ENCODE measurements at regions not wholly inside any gene's neighbourhood (a gene's known extent, or its start where the extent isn't known, plus 50 kb on each side); places are given as distances from the start of the nearest gene placed in this dataset.
A peak's percentile ranks its signal among the peaks of the same experiment; 100 is the strongest.

DNA sequence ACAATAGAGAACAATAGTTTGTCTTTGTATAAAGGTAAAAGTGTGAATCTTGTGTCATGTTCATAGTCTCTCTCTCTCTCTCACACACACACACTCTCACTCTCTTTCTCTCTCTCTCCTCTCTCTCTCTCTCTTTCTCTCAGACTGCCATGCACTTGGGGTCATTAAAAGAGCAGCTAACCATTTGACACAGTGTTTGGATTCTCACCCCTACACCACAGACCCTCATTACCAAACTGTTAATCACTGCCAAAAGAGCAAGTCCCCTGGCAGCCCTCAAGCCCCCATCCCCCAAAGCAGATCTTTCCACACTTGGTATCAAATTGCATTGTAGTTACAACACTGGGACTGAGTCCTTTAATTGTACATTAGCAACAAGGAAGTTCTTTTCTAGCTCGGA, 305.8 kb upstream of the RSPO3 start:
- WGBS: 29% methylated on average over 1 of the region's 1 CpG
- no peaks in the 10 kb centered on the region for H3K4me1 ChIP-seq (ENCODE audit: control insufficient read depth, insufficient read depth, low read length)

DNA sequence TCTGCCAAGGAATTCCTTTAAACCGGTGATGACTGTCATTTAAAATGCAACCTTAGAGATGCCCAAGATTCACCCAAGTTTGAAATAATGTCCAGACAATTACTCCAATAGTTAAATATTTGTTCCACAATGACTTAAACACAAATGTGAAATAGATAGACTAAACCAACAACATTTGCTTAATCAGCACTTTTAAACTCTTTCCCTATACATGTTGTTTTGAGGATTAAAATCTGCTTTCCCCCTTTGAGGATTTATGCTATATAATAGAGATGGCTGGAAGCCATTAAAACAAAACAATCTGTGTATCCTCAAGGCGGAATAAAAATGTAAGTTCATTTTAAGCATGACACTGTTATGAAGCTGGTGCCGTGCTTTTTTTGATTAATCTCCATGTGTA, 297.8 kb upstream of the RSPO3 start:
- no peak for ATAC-seq
- no peaks in the 10 kb centered on the region for H3K27me3 ChIP-seq (ENCODE audit: control insufficient read depth, insufficient read depth)
- H3K4me3 ChIP-seq (ENCODE audit: low read length): no peak overlapping the region
- H3K27ac ChIP-seq (ENCODE audit: low read length): no peak overlapping the region
- no peaks in the 10 kb centered on the region for H3K4me1 ChIP-seq (ENCODE audit: control insufficient read depth, insufficient read depth, low read length)
- H3K9me3 ChIP-seq (ENCODE audit: control insufficient read depth, low read length): no peaks in the 10 kb centered on the region
- DNase-seq: no peak
- WGBS: 91% methylated on average over 3 of the region's 3 CpGs
- intact Hi-C loops (cut with DNase I): no loop called here

More for the DNA sequence above, 305.8 kb upstream of the RSPO3 start:
- peak in 1 of 2 donors; percentile 43 for ATAC-seq
- H3K27me3 ChIP-seq (ENCODE audit: control insufficient read depth, insufficient read depth): no peaks in the 10 kb centered on the region
- H3K27ac ChIP-seq (ENCODE audit: low read length): no peak overlapping the region
- H3K4me3 ChIP-seq (ENCODE audit: low read length): no peak overlapping the region
- DNase-seq: peak in 2 of 3 donors; percentile 54 to 55
- intact Hi-C loops (cut with DNase I): no loop called here
- no peaks in the 10 kb centered on the region for H3K9me3 ChIP-seq (ENCODE audit: control insufficient read depth, low read length)

DNA sequence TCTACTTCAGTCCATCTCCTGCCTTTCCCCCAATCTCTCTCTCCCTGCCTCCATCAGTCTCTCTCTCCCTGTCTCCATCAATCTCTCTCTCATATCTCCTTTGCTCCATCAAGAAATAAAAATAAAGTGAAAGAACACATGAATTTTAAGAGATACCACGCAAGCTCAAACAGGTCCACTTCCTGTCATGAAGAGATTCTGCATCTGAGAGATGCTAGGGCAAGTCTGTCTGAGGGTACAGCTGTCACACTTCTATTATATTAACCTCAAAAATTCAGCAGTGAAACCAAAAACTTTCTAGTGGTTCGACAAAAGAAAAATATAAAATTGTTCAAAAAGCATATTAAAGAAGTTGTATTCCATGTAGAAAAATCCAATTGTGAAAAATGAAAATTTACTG, 296.8 kb upstream of the RSPO3 start:
- ATAC-seq (no peak), DNase-seq (no peak)
- no peak overlapping the region for H3K27ac ChIP-seq (ENCODE audit: low read length)
- intact Hi-C loops (cut with DNase I): no loop called here
- no peak overlapping the region for H3K4me3 ChIP-seq (ENCODE audit: low read length)
- H3K9me3 ChIP-seq (ENCODE audit: control insufficient read depth, low read length): no peaks in the 10 kb centered on the region
- WGBS: 57% methylated on average over 2 of the region's 2 CpGs
- no peaks in the 10 kb centered on the region for H3K27me3 ChIP-seq (ENCODE audit: control insufficient read depth, insufficient read depth)
- H3K4me1 ChIP-seq (ENCODE audit: control insufficient read depth, insufficient read depth, low read length): no peaks in the 10 kb centered on the region

DNA sequence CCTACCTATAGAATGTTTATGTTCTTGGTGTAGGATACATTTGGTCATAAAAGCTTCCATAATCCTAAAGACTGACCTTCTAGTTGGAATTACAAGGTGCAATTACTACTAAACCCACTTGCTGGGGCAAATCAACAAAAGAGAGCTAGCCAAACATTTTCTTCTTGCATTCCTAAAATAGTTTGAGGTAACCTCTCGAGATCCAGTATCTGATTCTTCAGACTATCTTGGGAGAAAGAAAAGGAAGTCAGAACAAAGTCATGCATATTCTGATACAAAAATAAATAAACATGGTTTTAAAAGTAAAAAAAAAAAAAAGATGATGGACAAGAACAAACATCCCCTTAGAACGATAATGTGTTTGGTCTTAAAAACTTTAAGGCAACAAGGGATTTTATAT, 294.2 kb upstream of the RSPO3 start:
- no peaks in the 10 kb centered on the region for H3K9me3 ChIP-seq (ENCODE audit: control insufficient read depth, low read length)
- ATAC-seq: no peak
- DNase-seq: no peak
- no peaks in the 10 kb centered on the region for H3K4me1 ChIP-seq (ENCODE audit: control insufficient read depth, insufficient read depth, low read length)
- no peak overlapping the region for H3K4me3 ChIP-seq (ENCODE audit: low read length)
- H3K27me3 ChIP-seq (ENCODE audit: control insufficient read depth, insufficient read depth): no peaks in the 10 kb centered on the region
- intact Hi-C loops (cut with DNase I): no loop called here
- 47% methylated on average over 2 of the region's 2 CpGs for WGBS
- H3K27ac ChIP-seq (ENCODE audit: low read length): no peak overlapping the region

DNA sequence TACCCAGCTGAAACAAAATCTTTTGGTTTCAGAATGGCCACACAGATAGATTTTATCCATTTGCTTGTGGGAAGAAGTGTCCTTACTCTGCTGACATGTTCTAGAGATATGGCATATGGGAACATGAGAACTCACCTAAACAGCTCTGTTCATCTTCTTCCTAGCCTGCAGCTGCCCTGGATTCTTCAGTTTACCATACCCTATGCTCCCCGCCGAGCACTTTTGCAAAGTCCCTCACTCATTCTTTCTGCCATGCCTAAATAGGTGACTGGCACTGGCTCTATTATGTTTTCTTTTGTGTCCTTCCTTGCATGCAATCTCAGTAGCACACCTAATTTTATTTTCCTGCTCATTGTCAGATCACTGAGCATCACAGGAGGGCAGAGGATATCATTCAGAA, 293.7 kb upstream of the RSPO3 start:
- H3K4me3 ChIP-seq (ENCODE audit: low read length): no peak overlapping the region
- H3K9me3 ChIP-seq (ENCODE audit: control insufficient read depth, low read length): no peaks in the 10 kb centered on the region
- H3K27me3 ChIP-seq (ENCODE audit: control insufficient read depth, insufficient read depth): no peaks in the 10 kb centered on the region
- ATAC-seq (no peak), DNase-seq (no peak)
- WGBS: 81% methylated on average over 2 of the region's 2 CpGs
- intact Hi-C loops (cut with DNase I): no loop called here
- no peak overlapping the region for H3K27ac ChIP-seq (ENCODE audit: low read length)
- H3K4me1 ChIP-seq (ENCODE audit: control insufficient read depth, insufficient read depth, low read length): no peaks in the 10 kb centered on the region

DNA sequence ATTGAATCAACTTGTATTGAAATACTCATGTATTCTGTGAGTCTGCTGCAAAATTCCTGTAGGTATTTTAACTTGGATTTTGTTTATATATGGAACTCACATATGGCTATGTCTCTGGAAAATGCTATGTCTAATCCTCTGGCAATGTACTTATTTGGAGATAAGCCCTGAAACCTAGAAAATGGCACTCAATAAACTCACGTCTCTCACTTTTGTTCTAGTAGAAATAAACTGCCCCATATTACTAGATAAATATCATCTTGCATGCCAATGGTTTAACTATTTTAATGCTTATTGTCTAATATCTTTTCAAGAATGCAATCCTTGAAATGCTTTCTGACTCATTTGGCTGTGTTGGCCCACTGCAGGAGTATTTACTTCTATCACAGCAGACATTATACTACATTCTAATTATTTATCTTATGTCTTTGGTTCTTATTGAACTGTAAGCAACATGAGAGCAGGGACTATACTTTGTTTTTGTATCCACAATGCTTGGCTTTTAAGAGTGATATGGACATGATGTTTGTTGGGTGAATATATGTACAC, 292.2 kb upstream of the RSPO3 start:
- DNase-seq: no peak
- Histone ChIP-seq H3K27ac (ENCODE audit: low read length) (no peak overlapping the region), H3K9me3 (ENCODE audit: control insufficient read depth, low read length) (no peaks in the 10 kb centered on the region), H3K4me3 (ENCODE audit: low read length) (no peak overlapping the region), H3K27me3 (ENCODE audit: control insufficient read depth, insufficient read depth) (no peaks in the 10 kb centered on the region), H3K4me1 (ENCODE audit: control insufficient read depth, insufficient read depth, low read length) (no peaks in the 10 kb centered on the region)
- WGBS: 70% methylated on average over 1 of the region's 1 CpG
- intact Hi-C loops (cut with DNase I): no loop called here
- no peak for ATAC-seq

DNA sequence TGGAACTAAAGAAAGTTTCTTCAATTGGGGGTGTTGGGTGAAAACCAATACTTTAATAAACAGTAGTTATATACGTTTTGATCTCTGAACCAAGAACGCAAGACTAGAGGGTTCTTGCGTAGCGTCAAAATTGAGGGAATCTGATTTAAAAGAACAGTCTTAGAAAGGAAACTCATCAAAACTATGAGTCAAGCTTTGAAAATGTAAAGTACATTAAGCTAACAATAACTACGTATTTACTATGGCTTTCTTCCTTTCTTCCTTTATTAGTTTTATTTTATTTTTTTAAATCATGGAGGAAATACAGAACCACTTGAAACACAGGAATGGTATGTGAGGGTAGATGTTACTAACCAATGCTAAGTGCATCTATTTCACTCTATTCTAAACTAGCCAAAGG, 287.0 kb upstream of the RSPO3 start:
- no peak for DNase-seq
- intact Hi-C loops (cut with DNase I): no loop called here
- no peak for ATAC-seq
- WGBS: 84% methylated on average over 5 of the region's 5 CpGs
- no peaks in the 10 kb centered on the region for H3K9me3 ChIP-seq (ENCODE audit: control insufficient read depth, low read length)
- no peak overlapping the region for H3K27ac ChIP-seq (ENCODE audit: low read length)
- H3K4me1 ChIP-seq (ENCODE audit: control insufficient read depth, insufficient read depth, low read length): no peaks in the 10 kb centered on the region
- no peaks in the 10 kb centered on the region for H3K27me3 ChIP-seq (ENCODE audit: control insufficient read depth, insufficient read depth)
- no peak overlapping the region for H3K4me3 ChIP-seq (ENCODE audit: low read length)

DNA sequence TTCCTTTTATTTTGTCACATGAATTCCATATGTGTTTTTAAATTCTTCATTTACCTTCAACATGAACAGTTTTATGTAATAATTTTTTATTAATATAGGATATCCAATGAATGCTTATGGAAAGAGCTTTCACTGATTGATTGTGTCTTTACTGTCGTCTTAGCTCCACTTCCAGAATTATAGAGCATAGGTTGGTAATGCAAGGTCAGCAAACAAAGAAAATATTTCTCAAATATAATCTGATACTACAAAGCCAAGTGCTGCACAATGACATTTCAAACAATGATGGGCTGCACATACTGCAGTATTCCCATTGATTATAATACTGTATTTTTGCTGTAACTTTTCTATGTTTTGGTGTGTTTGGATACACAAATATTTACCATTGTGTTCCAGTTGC, 275.7 kb upstream of the RSPO3 start:
- intact Hi-C loops (cut with DNase I): no loop called here
- H3K4me3 ChIP-seq (ENCODE audit: low read length): no peak overlapping the region
- H3K27me3 ChIP-seq (ENCODE audit: control insufficient read depth, insufficient read depth): no peaks in the 10 kb centered on the region
- ATAC-seq (no peak), DNase-seq (no peak)
- H3K4me1 ChIP-seq (ENCODE audit: control insufficient read depth, insufficient read depth, low read length): no peaks in the 10 kb centered on the region
- H3K9me3 ChIP-seq (ENCODE audit: control insufficient read depth, low read length): no peaks in the 10 kb centered on the region
- H3K27ac ChIP-seq (ENCODE audit: low read length): no peak overlapping the region
- 78% methylated on average over 1 of the region's 1 CpG for WGBS

DNA sequence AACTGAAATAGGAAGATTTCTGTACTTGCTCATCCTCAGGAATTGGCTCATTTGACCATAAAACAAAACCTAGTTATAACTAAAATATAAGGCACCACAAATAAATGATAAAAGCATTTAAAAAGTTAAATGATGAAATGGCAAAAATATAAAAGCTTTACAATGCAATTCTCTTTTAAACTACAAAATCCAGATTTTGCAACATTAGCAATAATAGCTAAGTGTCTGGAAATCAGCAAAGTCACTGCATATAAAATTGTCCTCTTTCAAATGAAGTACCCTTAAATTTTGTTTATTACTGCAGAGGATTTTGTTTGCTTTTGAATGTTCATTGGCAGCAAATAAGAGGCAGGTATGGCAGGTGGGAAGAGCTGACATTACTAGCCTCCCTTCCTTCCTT, 270.4 kb upstream of the RSPO3 start:
- Histone ChIP-seq H3K4me3 (ENCODE audit: low read length) (no peak overlapping the region), H3K27me3 (ENCODE audit: control insufficient read depth, insufficient read depth) (no peaks in the 10 kb centered on the region), H3K27ac (ENCODE audit: low read length) (no peak overlapping the region), H3K9me3 (ENCODE audit: control insufficient read depth, low read length) (no peaks in the 10 kb centered on the region), H3K4me1 (ENCODE audit: control insufficient read depth, insufficient read depth, low read length) (no peaks in the 10 kb centered on the region)
- no peak for DNase-seq
- ATAC-seq: no peak
- intact Hi-C loops (cut with DNase I): no loop called here

DNA sequence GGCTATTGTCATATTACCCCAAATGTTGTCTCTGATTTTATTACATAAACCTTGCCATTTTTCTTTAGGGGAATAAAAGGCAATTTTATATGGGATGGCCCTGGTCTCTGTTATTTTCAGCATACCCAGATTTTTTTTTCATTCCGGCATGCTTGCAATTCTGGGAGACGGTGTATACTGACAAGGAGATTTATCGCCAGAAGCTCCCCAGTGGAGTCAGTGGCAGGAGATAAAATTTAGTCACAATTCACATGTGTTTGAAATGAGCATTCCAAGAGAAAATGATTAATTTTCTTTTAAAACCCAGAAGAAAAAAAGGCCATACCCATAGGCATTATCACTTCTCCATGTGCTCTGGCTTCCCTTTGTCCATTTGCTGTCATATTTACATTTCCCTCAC, 250.8 kb upstream of the RSPO3 start:
- Histone ChIP-seq H3K27me3 (ENCODE audit: control insufficient read depth, insufficient read depth) (no peaks in the 10 kb centered on the region), H3K4me1 (ENCODE audit: control insufficient read depth, insufficient read depth, low read length) (no peaks in the 10 kb centered on the region), H3K9me3 (ENCODE audit: control insufficient read depth, low read length) (no peaks in the 10 kb centered on the region), H3K27ac (ENCODE audit: low read length) (no peak overlapping the region), H3K4me3 (ENCODE audit: low read length) (no peak overlapping the region)
- DNase-seq (no peak), ATAC-seq (no peak)
- 79% methylated on average over 3 of the region's 3 CpGs for WGBS
- intact Hi-C loops (cut with DNase I): no loop called here

DNA sequence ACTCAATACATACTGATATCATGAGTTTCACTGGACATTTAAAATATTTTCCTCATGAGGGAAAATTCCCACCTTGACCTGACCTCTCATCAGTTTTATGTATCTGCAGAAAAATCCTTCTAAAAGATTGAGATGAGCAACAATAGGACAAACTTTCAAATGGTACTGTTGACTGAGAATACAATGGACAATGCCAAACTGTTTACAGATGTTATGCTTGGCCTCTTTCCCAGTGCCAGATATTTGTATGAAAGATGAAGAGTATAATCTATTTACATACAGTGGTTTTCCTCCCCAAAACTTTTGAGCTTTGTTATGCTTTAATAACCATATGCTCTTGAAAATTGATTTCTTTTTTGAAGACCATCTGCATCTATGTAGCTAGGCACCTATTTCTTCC, 245.1 kb upstream of the RSPO3 start:
- no peak overlapping the region for H3K4me3 ChIP-seq (ENCODE audit: low read length)
- no peaks in the 10 kb centered on the region for H3K9me3 ChIP-seq (ENCODE audit: control insufficient read depth, low read length)
- DNase-seq (no peak), ATAC-seq (no peak)
- intact Hi-C loops (cut with DNase I): no loop called here
- no peaks in the 10 kb centered on the region for H3K27me3 ChIP-seq (ENCODE audit: control insufficient read depth, insufficient read depth)
- H3K27ac ChIP-seq (ENCODE audit: low read length): no peak overlapping the region
- H3K4me1 ChIP-seq (ENCODE audit: control insufficient read depth, insufficient read depth, low read length): no peaks in the 10 kb centered on the region

DNA sequence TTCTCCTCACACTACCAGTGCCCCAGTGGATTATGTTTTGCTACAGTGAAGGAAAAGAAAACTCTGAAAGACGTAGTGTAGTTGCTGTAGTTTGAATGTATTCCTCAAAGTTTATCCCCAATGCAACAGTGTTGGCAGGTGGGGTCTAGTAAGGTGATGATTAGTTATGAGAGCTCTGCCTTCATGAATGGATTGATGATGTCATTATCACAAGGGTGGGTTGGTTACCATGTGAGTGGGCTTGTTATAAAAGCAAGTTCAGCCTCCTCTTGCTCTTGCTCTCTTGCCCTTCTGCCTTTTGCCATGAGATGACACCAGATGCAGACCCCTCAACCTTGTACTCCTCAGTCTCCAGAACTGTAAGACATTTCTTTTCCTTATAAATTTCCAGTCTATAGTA, 244.7 kb upstream of the RSPO3 start:
- Histone ChIP-seq H3K27ac (ENCODE audit: low read length) (no peak overlapping the region), H3K4me3 (ENCODE audit: low read length) (no peak overlapping the region), H3K4me1 (ENCODE audit: control insufficient read depth, insufficient read depth, low read length) (no peaks in the 10 kb centered on the region), H3K27me3 (ENCODE audit: control insufficient read depth, insufficient read depth) (no peaks in the 10 kb centered on the region), H3K9me3 (ENCODE audit: control insufficient read depth, low read length) (no peaks in the 10 kb centered on the region)
- DNase-seq (no peak), ATAC-seq (no peak)
- intact Hi-C loops (cut with DNase I): no loop called here
- 81% methylated on average over 1 of the region's 1 CpG for WGBS

Data from right cardiac atrium (tissue), 5 donors.